ENCODE measurements at regions not wholly inside any gene's neighbourhood (a gene's known extent, or its start where the extent isn't known, plus 50 kb on each side); places are given as distances from the start of the nearest gene placed in this dataset.

DNA sequence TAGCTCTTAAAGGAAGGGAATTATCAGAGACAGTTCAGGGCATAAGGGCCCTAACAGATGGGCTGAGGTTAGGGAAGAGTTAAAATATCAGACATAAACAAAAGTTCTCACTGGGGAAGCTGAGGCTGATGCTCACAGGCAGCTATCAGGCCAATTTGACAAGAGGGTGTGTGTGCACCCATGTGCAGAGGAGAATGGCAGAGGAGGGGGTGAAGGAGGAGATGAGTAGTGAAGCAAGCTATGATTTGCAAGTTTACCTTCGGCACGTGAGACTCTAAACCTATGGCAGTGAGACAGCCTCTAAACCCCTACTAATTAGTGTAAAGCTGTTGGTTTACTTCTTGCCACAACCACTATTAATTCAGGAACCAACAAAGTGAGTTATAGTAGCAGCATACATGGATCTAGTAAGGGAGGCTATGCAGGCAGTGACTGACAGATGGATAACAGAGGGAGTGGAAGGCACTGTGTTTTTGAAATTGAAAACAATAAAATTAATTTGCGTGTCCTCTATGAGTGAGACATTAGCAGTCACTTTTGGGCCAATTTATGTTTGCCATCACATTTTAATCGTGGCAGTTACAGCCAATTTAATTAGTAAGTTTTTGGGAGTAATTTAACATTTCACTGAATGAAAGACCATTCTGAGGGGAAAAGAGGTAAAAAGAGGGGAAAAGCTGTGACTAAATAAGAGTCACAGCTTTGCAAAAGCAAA is 99.6 kb upstream of the HTR2A start:
- intact Hi-C loops (cut with micrococcal nuclease) = no loop called here

DNA sequence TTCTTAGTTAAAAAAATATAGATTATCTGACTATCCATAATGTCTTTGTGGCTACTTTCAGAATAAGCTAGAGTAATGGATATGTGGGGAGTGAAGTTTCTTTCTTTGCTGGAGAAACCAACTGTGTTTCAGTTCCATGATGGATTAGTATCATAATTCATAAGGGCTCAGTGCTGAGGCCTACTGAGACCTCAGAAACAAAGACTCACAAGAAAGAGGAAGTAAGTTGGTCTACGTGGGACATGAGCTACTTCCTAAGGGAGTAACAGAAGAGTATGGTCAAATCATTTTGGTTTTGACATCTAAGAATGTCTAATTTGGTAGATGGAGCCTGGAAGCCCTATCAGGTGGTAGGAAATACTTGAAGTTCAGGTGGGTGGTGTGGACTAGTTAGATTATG is 99.0 kb upstream of the HTR2A start:
- intact Hi-C loops (cut with micrococcal nuclease) = no loop called here

GRCh38 chr13:46994492-46994891 is 97.6 kb upstream of the HTR2A start:
- intact Hi-C loops (cut with micrococcal nuclease) = no loop called here

DNA sequence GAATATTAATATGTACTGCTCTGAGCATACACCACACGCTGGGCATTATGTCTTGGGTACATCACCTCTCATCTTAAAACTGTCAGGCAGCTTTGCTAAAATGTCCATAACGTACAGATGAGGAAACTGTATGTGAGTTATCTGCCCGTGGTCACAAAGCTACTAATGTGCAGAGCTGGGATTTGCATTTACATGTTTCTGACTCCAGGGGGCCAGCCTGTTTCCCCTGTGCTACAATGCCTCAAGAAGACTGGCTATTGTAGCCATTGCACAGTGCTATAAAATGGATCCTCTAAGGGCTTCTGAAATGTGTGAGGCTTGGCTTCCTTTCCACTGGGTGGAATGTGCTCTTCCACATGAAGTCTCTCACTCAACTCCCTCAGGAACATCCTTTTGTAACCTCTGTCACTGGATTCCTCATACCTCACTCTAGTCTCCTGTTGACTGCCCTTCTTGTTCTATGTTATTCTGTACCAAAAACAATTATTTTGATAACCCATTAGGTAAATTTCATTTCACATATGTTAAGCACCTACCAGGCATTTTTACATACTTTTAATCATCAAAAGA is 95.6 kb upstream of the HTR2A start:
- intact Hi-C loops (cut with micrococcal nuclease) = no loop called here

DNA sequence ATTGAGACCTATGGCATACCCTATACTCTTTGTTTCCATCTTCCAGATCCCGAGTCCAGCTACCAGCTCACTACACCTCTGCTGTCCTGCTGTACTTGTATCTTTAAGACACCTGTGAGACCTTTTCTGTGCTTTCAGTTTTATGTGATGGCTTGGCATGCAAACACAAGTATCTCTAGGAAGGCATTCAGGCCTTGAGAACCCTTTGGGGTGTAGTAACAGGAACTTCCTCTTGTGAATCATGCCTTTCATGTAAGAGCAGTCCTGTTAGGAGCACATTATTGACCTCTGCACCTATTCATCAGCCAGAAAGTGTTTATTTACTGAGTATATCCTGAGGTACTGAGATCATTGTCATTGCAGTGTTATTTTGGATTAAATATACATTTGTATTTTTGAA is 87.0 kb upstream of the HTR2A start:
- intact Hi-C loops (cut with micrococcal nuclease) = no loop called here

- intact Hi-C loops (cut with micrococcal nuclease) = no loop called here
Measured at GRCh38 chr13:46982856-46983582, 86.2 kb upstream of the HTR2A start.

DNA sequence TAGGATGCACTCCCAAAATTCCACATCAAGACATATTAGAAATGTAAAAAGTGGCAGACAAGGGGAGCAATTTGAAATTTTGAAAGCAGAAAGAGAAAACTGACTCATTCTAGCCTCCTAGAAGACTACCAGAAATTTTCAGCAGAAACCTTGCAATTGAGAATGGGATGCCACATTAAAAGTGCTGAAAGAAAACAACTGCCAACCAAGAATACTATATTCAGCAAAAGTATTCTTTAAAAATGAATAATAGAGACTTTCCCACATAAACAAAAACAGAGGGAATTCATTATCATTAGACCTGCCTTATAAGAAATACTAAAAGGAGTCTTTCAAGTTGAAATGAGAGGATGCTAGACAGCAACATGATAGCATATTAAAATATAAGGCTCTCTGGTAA is 78.3 kb upstream of the HTR2A start:
- intact Hi-C loops (cut with micrococcal nuclease) = no loop called here

- intact Hi-C loops (cut with micrococcal nuclease) = no loop called here
Measured at GRCh38 chr13:46968450-46968849, 71.6 kb upstream of the HTR2A start.

- intact Hi-C loops (cut with micrococcal nuclease) = no loop called here
Measured at GRCh38 chr13:46964789-46965527, 68.1 kb upstream of the HTR2A start.

GRCh38 chr13:46963904-46964303 is 67.1 kb upstream of the HTR2A start:
- intact Hi-C loops (cut with micrococcal nuclease) = no loop called here

GRCh38 chr13:46962281-46962941 is 65.6 kb upstream of the HTR2A start:
- intact Hi-C loops (cut with micrococcal nuclease) = no loop called here

DNA sequence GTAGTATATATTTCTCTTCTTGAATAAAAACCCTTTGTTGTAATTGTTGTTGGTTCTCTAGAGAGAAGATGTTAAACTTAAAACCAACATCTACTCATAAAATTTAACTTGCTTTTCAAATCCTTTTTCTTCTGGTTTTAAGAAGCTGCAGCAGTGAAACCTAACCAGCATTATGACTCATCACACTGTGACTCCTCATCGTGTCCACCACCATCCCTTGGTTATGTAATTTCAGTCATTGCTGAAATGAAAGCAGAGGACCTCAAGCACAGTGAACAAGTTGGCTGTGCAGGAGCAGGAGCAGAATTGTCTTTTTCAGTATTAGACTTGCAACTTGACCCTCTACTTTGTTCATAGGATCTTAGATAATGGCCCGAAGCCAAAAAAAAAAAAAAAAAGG is 64.9 kb upstream of the HTR2A start:
- intact Hi-C loops (cut with micrococcal nuclease) = no loop called here

- intact Hi-C loops (cut with micrococcal nuclease) = no loop called here
Measured at GRCh38 chr13:46953941-46954340, 57.1 kb upstream of the HTR2A start.

DNA sequence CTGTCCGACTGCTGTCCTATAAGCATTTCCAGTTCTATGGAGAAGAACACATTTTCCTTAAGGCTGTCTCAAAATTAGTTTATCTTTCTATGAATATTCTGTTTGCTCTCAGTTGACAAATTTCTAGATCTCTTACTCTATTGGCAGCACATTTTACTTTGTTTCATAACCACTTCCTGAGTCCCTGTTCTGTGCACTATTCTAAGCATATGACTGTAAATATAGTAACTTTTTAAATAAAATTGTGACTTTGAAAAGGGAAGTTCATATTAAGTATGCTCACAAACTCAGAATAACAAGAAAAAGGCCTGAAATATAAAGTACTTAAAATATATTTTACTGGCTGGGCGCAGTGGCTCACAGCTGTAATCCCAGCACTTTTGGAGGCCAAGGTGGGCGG is 56.5 kb upstream of the HTR2A start:
- intact Hi-C loops (cut with micrococcal nuclease) = no loop called here

- intact Hi-C loops (cut with micrococcal nuclease) = no loop called here
Measured at GRCh38 chr13:46951516-46951915, 54.7 kb upstream of the HTR2A start.

- intact Hi-C loops (cut with micrococcal nuclease) = no loop called here
Measured at GRCh38 chr13:46949211-46949610, 52.4 kb upstream of the HTR2A start.

DNA sequence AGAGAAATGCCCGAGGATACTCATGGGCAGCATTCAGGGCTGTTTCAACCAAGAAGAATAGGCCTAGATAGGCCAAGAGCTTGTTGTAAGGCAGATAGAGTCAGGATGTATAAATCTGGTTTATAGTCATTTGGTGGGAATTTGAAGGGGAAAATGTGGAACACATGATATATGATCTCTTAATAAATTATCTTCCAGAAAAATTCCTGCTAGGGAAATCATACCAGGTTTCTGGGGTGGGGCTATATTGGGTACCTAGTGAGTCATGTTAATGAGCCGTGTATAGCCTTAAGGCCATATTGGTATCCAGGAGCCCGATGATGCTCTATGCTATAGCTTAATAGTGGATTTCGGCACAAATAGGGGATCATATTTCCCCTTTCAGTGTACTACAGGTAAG is 51.5 kb upstream of the HTR2A start:
- intact Hi-C loops (cut with micrococcal nuclease) = no loop called here

GRCh38 chr13:46947425-46948191 is 50.8 kb upstream of the HTR2A start:
- intact Hi-C loops (cut with micrococcal nuclease) = no loop called here
